Right renal pelvis (tissue), 4 donors: ENCODE measurements at regions not wholly inside any gene's neighbourhood (a gene's known extent, or its start where the extent isn't known, plus 50 kb on each side); places are given as distances from the start of the nearest gene placed in this dataset.

Experiments used
- DNase-seq, 4 donors: peaks; one replicate each; pipeline ENCODE4 v3.0.0-alpha.2; 2013; ENCODE audit warnings: low read depth in 4 of 4, low spot score in 3 of 4, missing footprints in 1 of 4

- DNase-seq: peak in 1 of 4 donors; percentile 0
Observed at GRCh38 chr9:63289971-63290370, 1995.0 kb downstream of the FOXD4L5 start.
